Activated CD4-positive, alpha-beta T cell treated with anti-CD3 and anti-CD28 coated beads, Interleukin-2, amount 10 ng/mL, durations not matched to agents 24 days and 14 days (primary cell): ENCODE measurements at regions not wholly inside any gene's neighbourhood (a gene's known extent, or its start where the extent isn't known, plus 50 kb on each side); places are given as distances from the start of the nearest gene placed in this dataset.

Experiments
- DNase-seq: peaks from one replicate; pipeline ENCODE4 v3.0.0; 2022
- H3K27ac Mint-ChIP-seq: one replicate; pipeline ENCODE4 v1.8.0; 2022; ENCODE audit warnings: mild to moderate bottlenecking, mixed read lengths
- H3K27me3 Mint-ChIP-seq: one replicate; pipeline ENCODE4 v1.8.0; 2022; ENCODE audit warnings: mixed read lengths
- H3K36me3 Mint-ChIP-seq: one replicate; pipeline ENCODE4 v1.8.0; 2022; ENCODE audit warnings: low read depth, mild to moderate bottlenecking, mixed read lengths
- H3K4me1 Mint-ChIP-seq: one replicate; pipeline ENCODE4 v1.8.0; 2021; ENCODE audit warnings: mixed read lengths
- H3K4me3 Mint-ChIP-seq: one replicate; pipeline ENCODE4 v1.8.0; 2022; ENCODE audit warnings: mild to moderate bottlenecking, moderate library complexity, mixed read lengths
- H3K9me3 Mint-ChIP-seq: one replicate; pipeline ENCODE4 v1.8.0; 2021; ENCODE audit warnings: mixed read lengths
- intact Hi-C: fragments of 100-400 bp; cut with micrococcal nuclease; formaldehyde crosslinking; loops from one replicate; pipeline ENCODE4 v1.15.1; 2023

- intact Hi-C loops = no loop called here
- no peaks in the 10 kb centered on the region for H3K9me3 Mint-ChIP-seq
- no peak overlapping the region for H3K27ac Mint-ChIP-seq
- no peak overlapping the region for H3K4me3 Mint-ChIP-seq
- DNase-seq = no peak
- no peaks in the 10 kb centered on the region for H3K4me1 Mint-ChIP-seq
- no peaks in the 10 kb centered on the region for H3K27me3 Mint-ChIP-seq
- H3K36me3 Mint-ChIP-seq = no peaks in the 10 kb centered on the region
Observed at GRCh38 chr16:73912850-73913249, 383.8 kb upstream of the PSMD7 start.

- Mint-ChIP-seq H3K27ac (no peak overlapping the region), H3K4me1 (no peaks in the 10 kb centered on the region), H3K4me3 (no peak overlapping the region), H3K9me3 (no peaks in the 10 kb centered on the region), H3K36me3 (no peaks in the 10 kb centered on the region), H3K27me3 (no peaks in the 10 kb centered on the region)
- intact Hi-C loops = no loop called here
- no peak for DNase-seq
Observed at GRCh38 chr16:73912281-73912680, 384.3 kb upstream of the PSMD7 start.

GRCh38 chr16:73909529-73910035 is 387.0 kb upstream of the PSMD7 start:
- no peaks in the 10 kb centered on the region for H3K4me1 Mint-ChIP-seq
- H3K4me3 Mint-ChIP-seq = no peak overlapping the region
- DNase-seq = no peak
- intact Hi-C loops = no loop called here
- H3K27ac Mint-ChIP-seq = no peak overlapping the region
- H3K9me3 Mint-ChIP-seq = no peaks in the 10 kb centered on the region
- H3K36me3 Mint-ChIP-seq = no peaks in the 10 kb centered on the region
- no peaks in the 10 kb centered on the region for H3K27me3 Mint-ChIP-seq

- intact Hi-C loops = no loop called here
- H3K4me3 Mint-ChIP-seq = peak overlapping the region; percentile 35
- DNase-seq = peak; percentile 56
- H3K27ac Mint-ChIP-seq = no peak overlapping the region
- peaks cover 20% of the 10 kb centered on the region for H3K27me3 Mint-ChIP-seq
- H3K9me3 Mint-ChIP-seq = no peaks in the 10 kb centered on the region
- peaks cover 9% of the 10 kb centered on the region for H3K4me1 Mint-ChIP-seq
- no peaks in the 10 kb centered on the region for H3K36me3 Mint-ChIP-seq
Observed at GRCh38 chr16:73891129-73891542, 405.5 kb upstream of the PSMD7 start.

GRCh38 chr16:73890186-73891128 is 406.2 kb upstream of the PSMD7 start:
- DNase-seq = no peak
- no peaks in the 10 kb centered on the region for H3K36me3 Mint-ChIP-seq
- H3K9me3 Mint-ChIP-seq = no peaks in the 10 kb centered on the region
- H3K4me1 Mint-ChIP-seq = peaks cover 9% of the 10 kb centered on the region
- no peak overlapping the region for H3K27ac Mint-ChIP-seq
- intact Hi-C loops = no loop called here
- H3K27me3 Mint-ChIP-seq = peaks cover 22% of the 10 kb centered on the region
- H3K4me3 Mint-ChIP-seq = peak overlapping the region; percentile 35

- H3K27ac Mint-ChIP-seq = no peak overlapping the region
- intact Hi-C loops = no loop called here
- H3K27me3 Mint-ChIP-seq = peaks cover 20% of the 10 kb centered on the region
- H3K4me3 Mint-ChIP-seq = no peak overlapping the region
- H3K36me3 Mint-ChIP-seq = no peaks in the 10 kb centered on the region
- H3K9me3 Mint-ChIP-seq = no peaks in the 10 kb centered on the region
- H3K4me1 Mint-ChIP-seq = peaks cover 9% of the 10 kb centered on the region
- DNase-seq = no peak
Observed at GRCh38 chr16:73888840-73889490, 407.6 kb upstream of the PSMD7 start.

GRCh38 chr16:73887911-73888310 is 408.7 kb upstream of the PSMD7 start:
- Mint-ChIP-seq H3K9me3 (no peaks in the 10 kb centered on the region), H3K36me3 (no peaks in the 10 kb centered on the region), H3K27me3 (peaks cover 20% of the 10 kb centered on the region), H3K4me1 (peaks cover 9% of the 10 kb centered on the region), H3K27ac (no peak overlapping the region), H3K4me3 (no peak overlapping the region)
- intact Hi-C loops = no loop called here
- no peak for DNase-seq

GRCh38 chr16:73886426-73886825 is 410.2 kb upstream of the PSMD7 start:
- no peaks in the 10 kb centered on the region for H3K9me3 Mint-ChIP-seq
- intact Hi-C loops = no loop called here
- no peak overlapping the region for H3K4me3 Mint-ChIP-seq
- H3K4me1 Mint-ChIP-seq = peaks cover 9% of the 10 kb centered on the region
- H3K27me3 Mint-ChIP-seq = peaks cover 18% of the 10 kb centered on the region
- no peak for DNase-seq
- H3K27ac Mint-ChIP-seq = no peak overlapping the region
- no peaks in the 10 kb centered on the region for H3K36me3 Mint-ChIP-seq

- intact Hi-C loops = no loop called here
- Mint-ChIP-seq H3K27me3 (peaks cover 7% of the 10 kb centered on the region), H3K4me1 (peaks cover 2% of the 10 kb centered on the region), H3K36me3 (no peaks in the 10 kb centered on the region), H3K4me3 (no peak overlapping the region), H3K9me3 (no peaks in the 10 kb centered on the region), H3K27ac (no peak overlapping the region)
- DNase-seq = no peak
Observed at GRCh38 chr16:73885319-73885718, 411.3 kb upstream of the PSMD7 start.

- no peaks in the 10 kb centered on the region for H3K36me3 Mint-ChIP-seq
- peaks cover 2% of the 10 kb centered on the region for H3K27me3 Mint-ChIP-seq
- no peak for DNase-seq
- intact Hi-C loops = no loop called here
- no peak overlapping the region for H3K4me3 Mint-ChIP-seq
- no peak overlapping the region for H3K27ac Mint-ChIP-seq
- peaks cover 2% of the 10 kb centered on the region for H3K4me1 Mint-ChIP-seq
- H3K9me3 Mint-ChIP-seq = no peaks in the 10 kb centered on the region
Observed at GRCh38 chr16:73883841-73884240, 412.8 kb upstream of the PSMD7 start.

GRCh38 chr16:73883126-73883525 is 413.5 kb upstream of the PSMD7 start:
- Mint-ChIP-seq H3K27ac (no peak overlapping the region), H3K4me1 (peaks cover 2% of the 10 kb centered on the region), H3K9me3 (no peaks in the 10 kb centered on the region)

GRCh38 chr16:73882651-73883050 is 414.0 kb upstream of the PSMD7 start:
- Mint-ChIP-seq H3K27me3 (peaks cover 2% of the 10 kb centered on the region), H3K27ac (no peak overlapping the region), H3K4me1 (no peaks in the 10 kb centered on the region), H3K4me3 (no peak overlapping the region), H3K9me3 (no peaks in the 10 kb centered on the region), H3K36me3 (no peaks in the 10 kb centered on the region)
- no peak for DNase-seq
- intact Hi-C loops = no loop called here

More at GRCh38 chr16:73883126-73883525, 413.5 kb upstream of the PSMD7 start:
- intact Hi-C loops = no loop called here
- Mint-ChIP-seq H3K27me3 (peaks cover 2% of the 10 kb centered on the region), H3K36me3 (no peaks in the 10 kb centered on the region), H3K4me3 (no peak overlapping the region)
- no peak for DNase-seq

- no peak overlapping the region for H3K4me3 Mint-ChIP-seq
- H3K27me3 Mint-ChIP-seq = peaks cover 2% of the 10 kb centered on the region
- no peak overlapping the region for H3K27ac Mint-ChIP-seq
- no peaks in the 10 kb centered on the region for H3K9me3 Mint-ChIP-seq
- DNase-seq = no peak
- no peaks in the 10 kb centered on the region for H3K4me1 Mint-ChIP-seq
- intact Hi-C loops = no loop called here
- no peaks in the 10 kb centered on the region for H3K36me3 Mint-ChIP-seq
Observed at GRCh38 chr16:73882033-73882432, 414.6 kb upstream of the PSMD7 start.

GRCh38 chr16:73879621-73880020 is 417.0 kb upstream of the PSMD7 start:
- Mint-ChIP-seq H3K27me3 (no peaks in the 10 kb centered on the region), H3K4me3 (no peak overlapping the region), H3K4me1 (no peaks in the 10 kb centered on the region), H3K9me3 (no peaks in the 10 kb centered on the region), H3K36me3 (no peaks in the 10 kb centered on the region), H3K27ac (no peak overlapping the region)
- intact Hi-C loops = no loop called here
- no peak for DNase-seq
